AG09309 (cell line): ENCODE measurements at regions not wholly inside any gene's neighbourhood (a gene's known extent, or its start where the extent isn't known, plus 50 kb on each side); places are given as distances from the start of the nearest gene placed in this dataset.
A peak's percentile ranks its signal among the peaks of the same experiment; 100 is the strongest.

Experiments
- DNase-seq: peaks from one replicate; pipeline ENCODE4 v3.0.0-alpha.2; 2010; ENCODE audit warnings: low read depth
- H3K4me3 ChIP-seq: 2 replicates; pipeline ENCODE4 v1.5.1; 2011; ENCODE audit warnings: mild to moderate bottlenecking, low read depth, low read length, moderate library complexity; ENCODE audit not compliant: control insufficient read depth
- CTCF ChIP-seq: IDR thresholded peaks from 2 replicates; pipeline ENCODE4 v1.5.1; 2011; ENCODE audit warnings: mild to moderate bottlenecking, low read depth, low read length, inconsistent platforms; ENCODE audit not compliant: insufficient read depth, control insufficient read depth; ENCODE audit errors: missing control alignments

- DNase-seq: peak; percentile 49
- no peak for TF ChIP-seq CTCF
- no peak overlapping the region for H3K4me3 ChIP-seq
Measured at GRCh38 chr14:61616524-61617185, 78.7 kb upstream of the HIF1A start.

GRCh38 chr14:61618448-61618847, 76.9 kb upstream of the HIF1A start:
- TF ChIP-seq CTCF: no peak
- no peak for DNase-seq
- no peak overlapping the region for H3K4me3 ChIP-seq

GRCh38 chr14:61619494-61619893, 75.8 kb upstream of the HIF1A start:
- no peak for TF ChIP-seq CTCF
- H3K4me3 ChIP-seq: no peak overlapping the region
- DNase-seq: no peak

- peak; percentile 98 for DNase-seq
- no peak overlapping the region for H3K4me3 ChIP-seq
- no peak for TF ChIP-seq CTCF
Measured at GRCh38 chr14:61620130-61620946, 75.0 kb upstream of the HIF1A start.

GRCh38 chr14:61621444-61621843, 73.9 kb upstream of the HIF1A start:
- DNase-seq: no peak
- no peak overlapping the region for H3K4me3 ChIP-seq
- TF ChIP-seq CTCF: no peak

- DNase-seq: no peak
- TF ChIP-seq CTCF: no peak
- H3K4me3 ChIP-seq: no peak overlapping the region
Measured at GRCh38 chr14:61622051-61622450, 73.3 kb upstream of the HIF1A start.

GRCh38 chr14:61623927-61624326, 71.4 kb upstream of the HIF1A start:
- no peak for DNase-seq
- no peak for TF ChIP-seq CTCF

More at GRCh38 chr14:61623927-61624326, 71.4 kb upstream of the HIF1A start:
- H3K4me3 ChIP-seq: no peak overlapping the region
